Sigmoid colon (tissue), 6 donors: ENCODE measurements at regions not wholly inside any gene's neighbourhood (a gene's known extent, or its start where the extent isn't known, plus 50 kb on each side); places are given as distances from the start of the nearest gene placed in this dataset.

Experiments
- DNase-seq: peaks from one replicate; pipeline ENCODE4 v3.0.0-alpha.2; 2019
- H3K27ac ChIP-seq, 4 donors: fragments of 200-600 bp; sonication (generic); one replicate each; pipeline ENCODE4 v1.5.1; 2016 to 2019; ENCODE audit warnings: mild to moderate bottlenecking in 1 of 4
- H3K27me3 ChIP-seq, 3 donors: fragments of 200-600 bp; sonication (generic); one replicate each; pipeline ENCODE4 v1.5.1; 2019; ENCODE audit warnings: mild to moderate bottlenecking in 1 of 3
- H3K36me3 ChIP-seq, 4 donors: fragments of 200-600 bp; sonication (generic); one replicate each; pipeline ENCODE4 v1.5.1; 2016 to 2019
- H3K4me1 ChIP-seq, 4 donors: fragments of 200-600 bp; sonication (generic); one replicate each; pipeline ENCODE4 v1.5.1; 2017 to 2019
- H3K4me3 ChIP-seq, 4 donors: fragments of 200-600 bp; sonication (generic); one replicate each; pipeline ENCODE4 v1.5.1; 2017 to 2019; ENCODE audit warnings: mild to moderate bottlenecking in 2 of 4, moderate library complexity in 1 of 4
- H3K9me3 ChIP-seq, 4 donors: fragments of 200-600 bp in 3 of 4; sonication (generic) in 3 of 4; one replicate each; pipeline versions ENCODE4 v1.5.1 to v1.6.1; 2013 to 2019
- EP300 ChIP-seq, 4 donors: sonication (generic); formaldehyde crosslinking; IDR thresholded peaks; one replicate each; pipeline ENCODE4 v1.6.1; 2017; ENCODE audit warnings: antibody characterized with exemption in 4 of 4
- POLR2A ChIP-seq, 2 donors: fragments of 450-650 bp; IDR thresholded peaks; one replicate each; pipeline ENCODE4 v1.6.1; 2016; ENCODE audit warnings: antibody characterized with exemption in 2 of 2, mild to moderate bottlenecking in 2 of 2, moderate library complexity in 2 of 2
- POLR2AphosphoS5 ChIP-seq, 4 donors: sonication (generic); formaldehyde crosslinking; IDR thresholded peaks; one replicate each; pipeline ENCODE4 v1.6.1; 2017; ENCODE audit warnings: antibody characterized with exemption in 4 of 4
- WGBS, 2 donors: extraction: QIAGEN DNeasy Blood & Tissue Kit; methylation state at CpG; one replicate each; pipeline ENCODE4 v1.1.7; 2013; 5-methylcytosine and 5-hydroxymethylcytosine counted together
- intact Hi-C: fragments of 100-400 bp; cut with DNase I; formaldehyde crosslinking; loops from one replicate; pipeline ENCODE4 v1.15.1; 2023
- TF ChIP-seq, protein P1 (sequence below), 4 experiments: fragments of 450-650 bp in 3 of 4; fragments of 200-600 bp in 1 of 4; IDR thresholded peaks; one replicate each; pipeline ENCODE4 v1.5.1; 2016 to 2019; ENCODE audit warnings: antibody characterized with exemption in 4 of 4, mild to moderate bottlenecking in 3 of 4, moderate library complexity in 2 of 4
- donor health status: healthy with polysubstance abuse.
- donor health status: healthy.

DNA sequence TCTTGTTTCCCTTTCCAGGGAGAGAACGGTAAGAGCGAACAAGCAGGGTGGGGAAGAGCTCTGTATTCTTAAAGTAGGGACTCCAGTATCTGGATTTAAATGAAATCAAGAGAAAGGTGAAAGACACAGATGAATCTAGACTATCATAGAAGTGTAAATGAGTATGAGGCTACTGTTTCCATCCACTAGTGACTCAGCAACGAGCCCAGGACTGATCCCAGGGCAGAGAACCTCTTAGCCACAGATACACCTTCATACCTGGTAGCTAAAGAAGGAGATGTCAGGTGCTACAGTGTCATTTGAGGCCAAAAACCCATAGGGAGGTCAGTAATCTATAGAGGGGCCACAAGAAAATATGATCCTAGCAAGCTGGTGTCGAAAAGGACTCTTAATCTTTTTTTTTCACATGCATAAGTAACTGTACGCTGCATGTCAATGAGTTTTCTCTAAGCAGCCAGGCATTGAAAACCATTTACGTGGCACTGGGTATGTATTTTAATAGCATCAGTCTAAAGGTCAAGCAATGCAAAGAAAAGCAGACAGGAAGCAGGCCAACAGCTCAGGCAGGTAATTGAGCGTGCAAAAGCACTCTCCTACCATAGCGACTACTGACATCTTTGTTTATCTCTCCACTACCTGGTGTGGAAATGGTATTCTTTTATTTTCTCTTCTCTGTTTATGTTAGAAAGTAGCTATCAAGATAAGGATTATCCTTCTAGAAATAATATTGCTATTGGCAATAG lies 91.5 kb upstream of the EGR2 start:
- H3K4me1 ChIP-seq, result no peaks in the 10 kb centered on the region
- no peaks in the 10 kb centered on the region for H3K27me3 ChIP-seq
- no peaks in the 10 kb centered on the region for H3K36me3 ChIP-seq
- H3K9me3 ChIP-seq, result no peaks in the 10 kb centered on the region
- H3K4me3 ChIP-seq, result no peak overlapping the region
- no peak for TF ChIP-seq POLR2A (IDR thresholded peaks at IDR 0.05)
- TF ChIP-seq, protein P1, sequence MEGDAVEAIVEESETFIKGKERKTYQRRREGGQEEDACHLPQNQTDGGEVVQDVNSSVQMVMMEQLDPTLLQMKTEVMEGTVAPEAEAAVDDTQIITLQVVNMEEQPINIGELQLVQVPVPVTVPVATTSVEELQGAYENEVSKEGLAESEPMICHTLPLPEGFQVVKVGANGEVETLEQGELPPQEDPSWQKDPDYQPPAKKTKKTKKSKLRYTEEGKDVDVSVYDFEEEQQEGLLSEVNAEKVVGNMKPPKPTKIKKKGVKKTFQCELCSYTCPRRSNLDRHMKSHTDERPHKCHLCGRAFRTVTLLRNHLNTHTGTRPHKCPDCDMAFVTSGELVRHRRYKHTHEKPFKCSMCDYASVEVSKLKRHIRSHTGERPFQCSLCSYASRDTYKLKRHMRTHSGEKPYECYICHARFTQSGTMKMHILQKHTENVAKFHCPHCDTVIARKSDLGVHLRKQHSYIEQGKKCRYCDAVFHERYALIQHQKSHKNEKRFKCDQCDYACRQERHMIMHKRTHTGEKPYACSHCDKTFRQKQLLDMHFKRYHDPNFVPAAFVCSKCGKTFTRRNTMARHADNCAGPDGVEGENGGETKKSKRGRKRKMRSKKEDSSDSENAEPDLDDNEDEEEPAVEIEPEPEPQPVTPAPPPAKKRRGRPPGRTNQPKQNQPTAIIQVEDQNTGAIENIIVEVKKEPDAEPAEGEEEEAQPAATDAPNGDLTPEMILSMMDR (IDR thresholded peaks at IDR 0.05), result no peak
- TF ChIP-seq POLR2AphosphoS5 (IDR thresholded peaks at IDR 0.05), result no peak
- no peak for TF ChIP-seq EP300 (IDR thresholded peaks at IDR 0.05)
- WGBS, 2 donors, result 47 to 65% methylated on average over 8 of the region's 8 CpGs
- no peak for DNase-seq
- intact Hi-C loops, result no loop called here
- H3K27ac ChIP-seq, result no peak overlapping the region

DNA sequence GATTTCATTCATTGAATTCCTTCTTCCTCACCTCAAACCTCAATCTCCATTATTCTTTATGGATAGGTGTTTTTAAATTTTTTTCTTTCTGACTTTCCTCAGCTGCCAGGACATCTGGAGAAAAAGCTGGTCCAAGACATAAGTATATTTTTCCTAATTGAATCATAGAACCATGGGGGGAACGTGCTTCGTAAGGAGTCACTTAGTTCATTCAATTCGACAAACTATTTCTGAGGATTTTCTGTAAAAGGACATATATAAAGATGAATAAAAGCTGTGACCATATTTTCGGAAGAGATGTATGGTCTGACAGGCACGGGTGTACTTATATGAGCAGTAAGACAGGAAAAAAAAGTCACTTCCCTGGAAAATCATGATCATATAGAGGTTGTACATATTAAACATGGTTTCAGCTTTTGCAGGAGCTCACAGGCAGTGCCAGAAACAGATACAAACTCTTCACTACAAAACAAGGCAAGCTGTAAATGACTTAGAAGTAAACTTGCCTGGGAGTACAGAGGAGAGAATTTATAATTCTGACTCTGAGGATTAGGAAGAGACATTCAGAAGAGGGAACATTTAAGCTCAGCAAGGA lies 88.2 kb upstream of the EGR2 start:
- no peaks in the 10 kb centered on the region for H3K27me3 ChIP-seq
- H3K36me3 ChIP-seq, result no peaks in the 10 kb centered on the region
- no peak overlapping the region for H3K27ac ChIP-seq
- no peak for DNase-seq
- H3K9me3 ChIP-seq, result no peaks in the 10 kb centered on the region
- WGBS, 2 donors, result 81 to 87% methylated on average over 5 of the region's 5 CpGs
- no peak overlapping the region for H3K4me3 ChIP-seq
- intact Hi-C loops, result no loop called here
- no peaks in the 10 kb centered on the region for H3K4me1 ChIP-seq
- no peak for TF ChIP-seq EP300 (IDR thresholded peaks at IDR 0.05)
- no peak for TF ChIP-seq POLR2AphosphoS5 (IDR thresholded peaks at IDR 0.05)
- no peak for TF ChIP-seq POLR2A (IDR thresholded peaks at IDR 0.05)
- TF ChIP-seq, protein P1 (IDR thresholded peaks at IDR 0.05), result no peak

- WGBS, 2 donors, result 58 to 79% methylated on average over 1 of the region's 1 CpG
- intact Hi-C loops, result no loop called here
- no peaks in the 10 kb centered on the region for H3K36me3 ChIP-seq
- H3K9me3 ChIP-seq, result no peaks in the 10 kb centered on the region
- H3K4me3 ChIP-seq, result no peak overlapping the region
- no peaks in the 10 kb centered on the region for H3K4me1 ChIP-seq
- no peak for DNase-seq
- H3K27ac ChIP-seq, result no peak overlapping the region
- no peaks in the 10 kb centered on the region for H3K27me3 ChIP-seq
- TF ChIP-seq, protein P1 (IDR thresholded peaks at IDR 0.05), result no peak
Measured at GRCh38 chr10:62903828-62904227, 87.7 kb upstream of the EGR2 start.

DNA sequence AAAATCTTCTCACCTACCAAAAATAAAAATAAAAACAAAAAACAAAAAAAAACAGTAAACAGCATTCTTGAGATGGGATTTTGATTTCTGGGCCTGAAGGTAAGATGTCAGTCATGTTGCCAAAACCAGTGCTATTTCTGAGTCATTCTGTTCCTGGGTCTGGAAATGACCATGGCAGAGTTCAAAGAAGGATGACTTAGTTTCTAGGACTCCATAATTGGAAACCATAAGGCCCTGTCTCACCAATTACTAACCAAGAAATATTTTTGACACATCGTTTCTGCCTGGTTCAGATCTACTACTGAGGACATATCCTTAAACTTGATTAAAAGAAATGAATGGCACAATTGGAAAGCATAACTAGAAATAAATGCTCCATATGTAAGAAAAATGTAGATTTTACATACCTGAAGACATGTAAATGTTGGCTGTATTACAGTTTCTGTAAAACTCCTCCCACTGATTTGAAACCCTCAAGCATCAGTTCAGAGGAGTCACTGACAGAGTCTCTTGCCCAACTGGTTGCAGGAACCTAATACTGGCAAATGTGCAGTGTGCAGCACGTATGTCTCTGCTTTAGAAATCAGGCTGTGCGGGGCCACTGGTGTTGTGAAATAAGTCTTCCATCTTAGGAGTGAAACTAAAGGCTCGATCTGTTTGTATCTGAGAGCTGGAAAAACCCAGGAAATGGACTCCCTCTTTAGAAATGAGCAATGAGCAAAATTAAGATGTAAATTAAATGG lies 84.8 kb upstream of the EGR2 start:
- Histone ChIP-seq H3K36me3 (no peaks in the 10 kb centered on the region), H3K9me3 (no peaks in the 10 kb centered on the region), H3K4me3 (no peak overlapping the region), H3K4me1 (no peaks in the 10 kb centered on the region), H3K27ac (no peak overlapping the region), H3K27me3 (no peaks in the 10 kb centered on the region)
- DNase-seq, result no peak
- 86 to 87% methylated on average over 4 of the region's 4 CpGs for WGBS, 2 donors
- no peak for TF ChIP-seq POLR2AphosphoS5 (IDR thresholded peaks at IDR 0.05)
- no peak for TF ChIP-seq POLR2A (IDR thresholded peaks at IDR 0.05)
- no peak for TF ChIP-seq EP300 (IDR thresholded peaks at IDR 0.05)
- TF ChIP-seq, protein P1 (IDR thresholded peaks at IDR 0.05), result no peak
- intact Hi-C loops, result no loop called here
